ENCODE measurements at regions not wholly inside any gene's neighbourhood (a gene's known extent, or its start where the extent isn't known, plus 50 kb on each side); places are given as distances from the start of the nearest gene placed in this dataset.

- no peak for TF ChIP-seq SP1 (IDR thresholded peaks at IDR 0.05)
- TF ChIP-seq, protein P1, sequence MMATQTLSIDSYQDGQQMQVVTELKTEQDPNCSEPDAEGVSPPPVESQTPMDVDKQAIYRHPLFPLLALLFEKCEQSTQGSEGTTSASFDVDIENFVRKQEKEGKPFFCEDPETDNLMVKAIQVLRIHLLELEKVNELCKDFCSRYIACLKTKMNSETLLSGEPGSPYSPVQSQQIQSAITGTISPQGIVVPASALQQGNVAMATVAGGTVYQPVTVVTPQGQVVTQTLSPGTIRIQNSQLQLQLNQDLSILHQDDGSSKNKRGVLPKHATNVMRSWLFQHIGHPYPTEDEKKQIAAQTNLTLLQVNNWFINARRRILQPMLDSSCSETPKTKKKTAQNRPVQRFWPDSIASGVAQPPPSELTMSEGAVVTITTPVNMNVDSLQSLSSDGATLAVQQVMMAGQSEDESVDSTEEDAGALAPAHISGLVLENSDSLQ (IDR thresholded peaks at IDR 0.05) = no peak
- no peak for TF ChIP-seq BHLHE40 (IDR thresholded peaks at IDR 0.05; ENCODE audit: borderline replicate concordance)
- TF ChIP-seq ARNT (IDR thresholded peaks at IDR 0.05) = no peak
- no peak for TF ChIP-seq FOXK2 (IDR thresholded peaks at IDR 0.05)
- no peak for TF ChIP-seq TARDBP (IDR thresholded peaks at IDR 0.05)
- TF ChIP-seq FOXM1 (IDR thresholded peaks at IDR 0.05; ENCODE audit: borderline replicate concordance) = no peak
- TF ChIP-seq FOXA1 (IDR thresholded peaks at IDR 0.05) = no peak
- TF ChIP-seq ELF4 (IDR thresholded peaks at IDR 0.05) = no peak
- no peak for TF ChIP-seq NFRKB (IDR thresholded peaks at IDR 0.05)
- TF ChIP-seq LEF1 (IDR thresholded peaks at IDR 0.05; ENCODE audit: borderline replicate concordance) = no peak
- no peak for TF ChIP-seq L3MBTL2 (conservative IDR thresholded peaks at IDR 0.05)
- no peak for TF ChIP-seq CTBP1 (IDR thresholded peaks at IDR 0.05; ENCODE audit: borderline replicate concordance)
- TF ChIP-seq SUZ12 (IDR thresholded peaks at IDR 0.05) = no peak
These were observed 339.3 kb upstream of the NUDT12 start for GRCh38 chr5:103901885-103902284.

Measured in HEK293T (cell line).